H1 (cell line): ENCODE measurements at regions not wholly inside any gene's neighbourhood (a gene's known extent, or its start where the extent isn't known, plus 50 kb on each side); places are given as distances from the start of the nearest gene placed in this dataset.
"Not testable (repeated sequence)": the region's sequence is repeated elsewhere in the genome, so short reads cannot be mapped to it uniquely, and the experiment has no call there.

ENCODE experiments used
- CTCF ChIA-PET: fragments of 300-600 bp; sonication (Branson Sonifier 250); formaldehyde crosslinking; loops from one replicate; lab custom pipeline; 2021; ENCODE audit not compliant: partially characterized antibody; lab: Charles Lee
- POLR2A ChIA-PET: fragments of 300-600 bp; sonication (Branson Sonifier 250); formaldehyde crosslinking; loops from one replicate; lab custom pipeline; 2021; ENCODE audit warnings: inconsistent platforms; ENCODE audit not compliant: partially characterized antibody; lab: Charles Lee
- DNase-seq, 2 experiments: peaks; one replicate each; pipeline versions ENCODE4 v3.0.0 to v3.0.0-alpha.2; 2010 to 2022; ENCODE audit warnings: low spot score in 2 of 2, low read depth in 1 of 2, mixed read lengths in 1 of 2
- FAIRE-seq: peaks from 2 replicates; lab custom pipeline; 2011; peaks lifted over from hg19 to GRCh38; lab: Jason Lieb, UNC
- H2AFZ ChIP-seq: 2 replicates; pipeline ENCODE4 v1.8.1; 2012; ENCODE audit warnings: low read length, inconsistent platforms
- H2AK5ac ChIP-seq: 2 replicates; pipeline ENCODE4 v1.6.1; 2013; ENCODE audit warnings: low read depth, low read length
- H2BK120ac ChIP-seq: replicated peaks from 2 replicates; pipeline ENCODE3; 2013; ENCODE audit warnings: low read depth, low read length, inconsistent platforms
- H2BK12ac ChIP-seq: 2 replicates; pipeline ENCODE4 v1.6.1; 2013; ENCODE audit warnings: low read depth, low read length
- H2BK15ac ChIP-seq: 2 replicates; pipeline ENCODE4 v1.6.1; 2013; ENCODE audit warnings: low read length
- H2BK20ac ChIP-seq: 2 replicates; pipeline ENCODE4 v1.6.1; 2013; ENCODE audit warnings: low read length
- H2BK5ac ChIP-seq: 2 replicates; pipeline ENCODE4 v1.6.1; 2013; ENCODE audit warnings: low read depth, low read length
- H3K14ac ChIP-seq: 2 replicates; pipeline ENCODE4 v1.6.1; 2013; ENCODE audit warnings: inconsistent platforms; ENCODE audit not compliant: insufficient read length
- H3K18ac ChIP-seq: 2 replicates; pipeline ENCODE4 v1.6.1; 2013; ENCODE audit warnings: low read length; ENCODE audit errors: extremely low read depth
- H3K23ac ChIP-seq: 2 replicates; pipeline ENCODE4 v1.6.1; 2013; ENCODE audit warnings: inconsistent platforms; ENCODE audit not compliant: insufficient read length
- H3K23me2 ChIP-seq: 2 replicates; pipeline ENCODE4 v1.6.1; 2013; ENCODE audit warnings: low read depth, low read length
- H3K27ac ChIP-seq: 2 replicates; pipeline ENCODE4 v1.6.1; 2011; ENCODE audit warnings: low read depth, low read length, inconsistent platforms
- H3K27me3 ChIP-seq, 4 experiments: replicated peaks in 1 of 4; 1 replicate in 1 of 4; 2 replicates in 3 of 4; pipeline versions ENCODE4 v1.6.1 to v1.8.1; 2011 to 2013; ENCODE audit warnings: low read length in 3 of 4, mild to moderate bottlenecking in 3 of 4, inconsistent platforms in 2 of 4, mixed read lengths in 2 of 4, moderate library complexity in 1 of 4; ENCODE audit not compliant: control insufficient read depth in 3 of 4, insufficient read depth in 3 of 4; ENCODE audit errors: extremely low read depth in 1 of 4
- H3K36me3 ChIP-seq, 4 experiments: 2 replicates each; pipeline versions ENCODE4 v1.6.1 to v1.8.1; 2011 to 2013; ENCODE audit warnings: mild to moderate bottlenecking in 4 of 4, low read length in 3 of 4, moderate library complexity in 2 of 4, control low read depth in 1 of 4, inconsistent platforms in 1 of 4; ENCODE audit not compliant: insufficient read depth in 4 of 4, control insufficient read depth in 2 of 4
- H3K4ac ChIP-seq: replicated peaks from 2 replicates; pipeline ENCODE3; 2013; ENCODE audit warnings: low read length, low read depth, mixed read lengths, inconsistent platforms; ENCODE audit not compliant: insufficient read length
- H3K4me1 ChIP-seq, 4 experiments: replicated peaks in 1 of 4; 1 replicate in 1 of 4; 2 replicates in 3 of 4; pipeline versions ENCODE4 v1.6.1 to v1.8.1; 2011 to 2013; ENCODE audit warnings: low read length in 3 of 4, inconsistent platforms in 2 of 4, mixed read lengths in 1 of 4; ENCODE audit not compliant: insufficient read depth in 4 of 4, control insufficient read depth in 3 of 4
- H3K4me2 ChIP-seq, 2 experiments: 2 replicates each; pipeline versions ENCODE4 v1.6.1 to v1.8.1; 2011 to 2013; ENCODE audit warnings: low read depth in 2 of 2, low read length in 2 of 2, control low read depth in 1 of 2, inconsistent platforms in 1 of 2, mild to moderate bottlenecking in 1 of 2; ENCODE audit not compliant: insufficient read depth in 1 of 2
- H3K4me3 ChIP-seq, 4 experiments: fragments of 200-600, 300-600 bp in 1 of 4; sonication (generic), shearing (Covaris generic), sonication (Bioruptor Twin) in 1 of 4; 2 replicates each; pipeline versions ENCODE4 v1.5.1 to v1.8.1; 2011 to 2016; ENCODE audit warnings: low read length in 4 of 4, low read depth in 3 of 4, control low read depth in 2 of 4, inconsistent platforms in 2 of 4, mild to moderate bottlenecking in 2 of 4, mixed read lengths in 1 of 4, moderate library complexity in 1 of 4; ENCODE audit not compliant: insufficient read depth in 2 of 4; ENCODE audit errors: extremely low read depth in 1 of 4
- H3K56ac ChIP-seq: replicated peaks from 2 replicates; pipeline ENCODE3; 2013; ENCODE audit warnings: low read depth, mild to moderate bottlenecking, mixed read lengths, low read length, inconsistent platforms; ENCODE audit not compliant: insufficient read length
- H3K79me1 ChIP-seq: 2 replicates; pipeline ENCODE4 v1.6.1; 2013; ENCODE audit warnings: low read depth, low read length, control low read depth
- H3K79me2 ChIP-seq, 2 experiments: 2 replicates each; pipeline versions ENCODE4 v1.6.1 to v1.8.1; 2012 to 2013; ENCODE audit warnings: low read length in 2 of 2, mild to moderate bottlenecking in 2 of 2, inconsistent platforms in 1 of 2; ENCODE audit not compliant: insufficient read depth in 2 of 2, control insufficient read depth in 1 of 2
- H3K9ac ChIP-seq, 4 experiments: replicated peaks in 1 of 4; 1 replicate in 1 of 4; 2 replicates in 3 of 4; pipeline versions ENCODE4 v1.6.1 to v1.8.1; 2011 to 2013; ENCODE audit warnings: low read depth in 3 of 4, low read length in 3 of 4, control low read depth in 2 of 4, mild to moderate bottlenecking in 2 of 4, moderate library complexity in 2 of 4, inconsistent platforms in 1 of 4; ENCODE audit errors: extremely low read depth in 1 of 4
- H3K9me3 ChIP-seq, 2 experiments: 2 replicates each; pipeline versions ENCODE4 v1.6.1 to v1.8.1; 2012 to 2013; ENCODE audit warnings: mild to moderate bottlenecking in 2 of 2, moderate library complexity in 2 of 2, control low read depth in 1 of 2, inconsistent platforms in 1 of 2, low read depth in 1 of 2, low read length in 1 of 2, mixed read lengths in 1 of 2; ENCODE audit not compliant: insufficient read depth in 2 of 2
- H4K20me1 ChIP-seq, 2 experiments: replicated peaks in 1 of 2; 2 replicates each; pipeline versions ENCODE3 to v1.8.1; 2011 to 2013; ENCODE audit warnings: inconsistent platforms in 2 of 2, low read length in 2 of 2, mild to moderate bottlenecking in 1 of 2; ENCODE audit not compliant: insufficient read depth in 2 of 2, control insufficient read depth in 1 of 2
- H4K5ac ChIP-seq: 2 replicates; pipeline ENCODE4 v1.6.1; 2013; ENCODE audit warnings: low read length, low read depth, mixed read lengths, inconsistent platforms; ENCODE audit not compliant: insufficient read length
- H4K8ac ChIP-seq: 2 replicates; pipeline ENCODE4 v1.8.0; 2013; ENCODE audit warnings: mild to moderate bottlenecking, moderate library complexity, low read length, inconsistent platforms; ENCODE audit not compliant: insufficient read depth; ENCODE audit errors: extremely low read depth
- H4K91ac ChIP-seq: replicated peaks from 2 replicates; pipeline ENCODE3; 2013; ENCODE audit warnings: low read length, mixed read lengths, inconsistent platforms; ENCODE audit not compliant: insufficient read length
- WGBS, 2 experiments: shearing (Covaris generic) in 1 of 2; methylation state at CpG; one replicate each; pipeline versions ENCODE4 v1.1.6 to v1.1.7; 2013 to 2015; ENCODE audit warnings: low lambda C conversion rate in 2 of 2, mixed read lengths in 2 of 2, inconsistent platforms in 1 of 2, low coverage in 1 of 2, missing lambda C conversion rate in 1 of 2; ENCODE audit not compliant: insufficient replicate concordance in 2 of 2, insufficient coverage in 1 of 2, insufficient read length in 1 of 2; ENCODE audit errors: extremely low coverage in 1 of 2, missing lambda C conversion rate in 1 of 2; 5-methylcytosine and 5-hydroxymethylcytosine counted together

GRCh38 chr2:176578292-176578691, 309.1 kb downstream of the MTX2 start:
- H4K20me1 ChIP-seq, H4K8ac ChIP-seq, H3K9ac ChIP-seq, H3K14ac ChIP-seq, H3K9me3 ChIP-seq, H2BK5ac ChIP-seq, H3K27ac ChIP-seq, H2AFZ ChIP-seq, H2AK5ac ChIP-seq, H3K4ac ChIP-seq, H3K4me3 ChIP-seq, H2BK15ac ChIP-seq, H2BK12ac ChIP-seq, H3K23me2 ChIP-seq, POLR2A ChIA-PET, H3K4me1 ChIP-seq, H3K56ac ChIP-seq, H3K36me3 ChIP-seq, FAIRE-seq, H3K23ac ChIP-seq, H2BK20ac ChIP-seq, DNase-seq, H3K79me2 ChIP-seq, H3K18ac ChIP-seq, H3K27me3 ChIP-seq, H3K4me2 ChIP-seq, H3K79me1 ChIP-seq, H4K91ac ChIP-seq, CTCF ChIA-PET, H4K5ac ChIP-seq, H2BK120ac ChIP-seq: not testable (repeated sequence)
- WGBS, 2 experiments = 82% methylated on average over 4 of the region's 4 CpGs; no CpG with 5 or more reads in 1 of the 2 experiments
